G401.6 (cell line): ENCODE measurements at regions not wholly inside any gene's neighbourhood (a gene's known extent, or its start where the extent isn't known, plus 50 kb on each side); places are given as distances from the start of the nearest gene placed in this dataset.
"Not testable (repeated sequence)": the region's sequence is repeated elsewhere in the genome, so short reads cannot be mapped to it uniquely, and the experiment has no call there.

Experiments used
- FAIRE-seq: peaks from 2 replicates; lab custom pipeline; 2012; peaks lifted over from hg19 to GRCh38; lab: Jason Lieb, UNC

GRCh38 chr14:40365305-40365704 is 933.1 kb upstream of the FBXO33 start:
- FAIRE-seq, result no peak

DNA sequence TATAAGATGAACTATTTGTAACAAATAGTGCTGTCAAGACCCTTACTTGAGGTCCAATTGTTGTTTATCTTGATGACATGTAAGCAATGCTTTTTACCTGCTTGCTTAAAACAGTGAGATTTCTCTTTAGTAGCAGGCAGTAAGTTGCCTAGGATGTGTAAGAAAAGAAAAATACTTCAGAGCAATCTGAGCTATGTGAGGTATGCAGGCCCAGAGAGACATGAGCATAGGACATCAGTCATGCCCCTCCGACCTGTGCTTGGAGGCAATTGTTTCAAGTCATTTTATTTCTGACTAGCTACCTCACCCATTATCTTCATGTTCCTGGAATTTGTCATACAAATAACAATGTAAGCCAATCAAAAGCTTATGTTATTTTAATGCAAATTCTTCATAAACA is 930.6 kb upstream of the FBXO33 start:
- no peak for FAIRE-seq

GRCh38 chr14:40354754-40355153 is 922.5 kb upstream of the FBXO33 start:
- FAIRE-seq, result no peak

DNA sequence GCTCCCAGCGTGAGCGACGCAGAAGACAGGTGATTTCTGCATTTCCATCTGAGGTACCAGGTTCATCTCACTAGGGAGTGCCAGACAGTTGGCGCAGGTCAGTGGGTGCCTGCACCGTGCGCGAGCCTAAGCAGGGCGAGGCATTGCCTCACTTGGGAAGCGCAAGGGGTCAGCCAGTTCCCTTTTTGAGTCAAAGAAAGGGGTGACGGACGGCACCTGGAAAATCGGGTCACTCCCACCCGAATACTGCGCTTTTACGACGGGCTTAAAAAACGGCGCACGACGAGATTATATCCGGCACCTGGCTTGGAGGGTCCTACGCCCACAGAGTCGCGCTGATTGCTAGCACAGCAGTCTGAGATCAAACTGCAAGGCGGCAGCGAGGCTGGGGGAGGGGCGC is 915.9 kb upstream of the FBXO33 start:
- FAIRE-seq, result not testable (repeated sequence)

DNA sequence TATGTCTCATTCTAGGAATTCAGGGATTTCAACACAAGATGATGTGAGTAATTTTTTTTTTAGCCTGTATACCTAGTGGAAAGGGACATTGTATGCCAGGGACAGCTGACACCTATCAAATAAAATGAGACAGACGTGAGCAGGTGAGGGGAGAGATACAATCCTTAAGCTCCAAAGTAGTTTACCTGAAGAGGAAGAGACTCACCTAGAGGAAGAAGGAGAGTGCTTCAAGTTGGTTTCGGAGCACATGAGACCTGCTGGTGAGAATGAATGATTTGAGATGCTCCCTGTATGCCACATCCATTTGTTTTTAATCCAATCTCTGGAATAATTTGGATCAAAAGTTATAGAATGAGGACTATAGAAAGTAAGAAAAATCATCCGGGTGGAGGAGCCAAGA is 915.4 kb upstream of the FBXO33 start:
- FAIRE-seq, result no peak

GRCh38 chr14:40346275-40346674 is 914.0 kb upstream of the FBXO33 start:
- no peak for FAIRE-seq

GRCh38 chr14:40345334-40345733 is 913.1 kb upstream of the FBXO33 start:
- FAIRE-seq, result no peak

- no peak for FAIRE-seq
Measured at GRCh38 chr14:40340708-40341107, 908.5 kb upstream of the FBXO33 start.

GRCh38 chr14:40336846-40337245 is 904.6 kb upstream of the FBXO33 start:
- FAIRE-seq, result no peak

GRCh38 chr14:40326519-40326918 is 894.3 kb upstream of the FBXO33 start:
- FAIRE-seq, result not testable (repeated sequence)

- no peak for FAIRE-seq
Measured at GRCh38 chr14:40318211-40318719, 886.0 kb upstream of the FBXO33 start.

- FAIRE-seq, result no peak
Measured at GRCh38 chr14:40317690-40318089, 885.5 kb upstream of the FBXO33 start.

- no peak for FAIRE-seq
Measured at GRCh38 chr14:40312296-40312695, 880.1 kb upstream of the FBXO33 start.

DNA sequence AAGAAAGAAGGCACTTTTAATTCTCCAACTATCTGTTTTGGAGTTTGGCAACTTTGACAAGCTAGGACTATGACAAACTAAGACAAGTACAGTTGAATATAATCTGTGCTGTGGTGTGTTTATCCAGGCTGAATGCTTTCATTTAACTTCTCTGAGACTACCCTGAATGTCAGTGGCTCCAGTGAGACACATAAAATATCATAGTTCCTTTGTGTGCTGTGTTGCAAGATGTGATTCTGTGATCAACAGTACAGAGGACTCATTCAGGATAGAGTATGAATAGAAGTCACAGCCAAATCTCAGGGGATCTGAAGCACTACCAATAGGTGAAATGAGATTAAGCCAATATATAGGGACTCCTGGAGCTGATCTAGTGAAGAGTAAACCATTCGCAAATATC is 876.9 kb upstream of the FBXO33 start:
- FAIRE-seq, result no peak

- FAIRE-seq, result no peak
Measured at GRCh38 chr14:40308240-40308639, 876.0 kb upstream of the FBXO33 start.

DNA sequence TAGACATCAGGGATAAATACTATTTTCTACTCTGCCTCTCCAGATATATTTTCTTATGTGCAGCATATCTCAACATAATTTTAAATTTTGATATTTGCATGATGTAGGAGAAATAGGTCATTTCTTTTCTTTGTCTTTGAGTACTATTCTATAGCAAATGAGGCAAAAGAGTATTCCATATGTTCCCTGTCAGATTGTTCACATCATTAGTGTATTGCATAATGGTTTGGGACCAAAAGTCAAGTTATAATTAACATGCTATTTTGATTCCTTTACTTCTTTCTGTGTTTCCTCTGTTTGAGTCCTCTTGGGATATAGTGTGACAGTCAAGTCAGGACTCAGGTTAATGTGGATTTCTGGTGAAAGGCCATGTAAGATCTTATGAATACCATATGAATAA is 864.6 kb upstream of the FBXO33 start:
- no peak for FAIRE-seq

DNA sequence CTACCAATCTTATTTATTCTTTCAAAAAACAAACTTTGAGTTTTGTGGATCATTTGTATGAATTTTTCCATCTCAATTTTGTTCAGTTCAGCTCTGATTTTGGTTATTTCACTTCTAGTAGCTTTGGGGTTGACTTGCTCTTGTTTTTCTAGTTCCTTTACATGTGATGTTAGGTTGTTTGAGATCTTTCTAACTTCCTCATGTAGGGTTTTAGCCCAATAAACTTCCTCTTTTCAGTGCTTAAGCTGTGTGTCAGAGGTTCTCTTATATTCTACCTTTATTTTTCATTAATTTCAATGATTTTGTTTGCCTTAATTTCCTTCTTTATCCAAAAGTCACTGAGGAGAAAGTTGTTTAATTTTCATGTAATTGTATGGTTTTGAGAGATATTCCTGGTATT is 860.4 kb upstream of the FBXO33 start:
- no peak for FAIRE-seq

DNA sequence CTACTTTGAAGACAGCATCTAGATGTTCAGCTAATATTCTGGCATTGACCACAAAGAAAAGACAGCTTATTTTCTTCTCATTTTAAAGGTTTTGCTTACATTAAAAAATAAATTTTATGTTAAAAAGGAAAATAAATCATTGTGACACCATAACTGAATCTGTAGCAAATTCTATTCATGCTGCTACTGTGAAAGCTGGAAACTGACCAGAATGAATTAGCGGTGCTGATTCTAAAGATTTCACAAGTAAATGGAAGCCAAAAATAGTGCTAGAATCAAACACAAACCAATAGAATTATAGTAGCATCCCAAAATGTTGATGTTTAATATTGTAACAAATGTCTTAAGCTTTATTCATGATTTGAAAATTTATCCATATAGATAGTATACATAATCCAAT is 850.0 kb upstream of the FBXO33 start:
- no peak for FAIRE-seq

- no peak for FAIRE-seq
Measured at GRCh38 chr14:40280652-40281051, 848.4 kb upstream of the FBXO33 start.

DNA sequence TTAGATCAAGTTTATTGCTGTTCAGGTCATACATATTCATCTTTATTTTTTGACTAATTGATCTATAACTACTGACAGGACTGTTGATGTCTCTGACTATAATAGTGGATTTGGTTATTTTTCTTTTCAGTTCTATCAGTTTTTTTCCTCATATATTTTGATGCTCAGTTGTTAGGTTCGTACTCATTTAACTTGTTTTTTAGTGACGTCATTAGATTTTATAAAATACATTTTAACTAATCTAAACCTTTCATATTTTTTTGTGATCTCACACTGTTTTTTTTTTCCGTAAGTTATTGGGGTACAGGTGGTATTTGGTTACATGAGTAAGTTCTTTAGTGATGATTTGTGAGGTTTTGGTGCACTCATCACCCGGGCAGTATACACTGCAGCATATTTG is 841.2 kb upstream of the FBXO33 start:
- FAIRE-seq, result no peak

- no peak for FAIRE-seq
Measured at GRCh38 chr14:40271480-40271879, 839.2 kb upstream of the FBXO33 start.

DNA sequence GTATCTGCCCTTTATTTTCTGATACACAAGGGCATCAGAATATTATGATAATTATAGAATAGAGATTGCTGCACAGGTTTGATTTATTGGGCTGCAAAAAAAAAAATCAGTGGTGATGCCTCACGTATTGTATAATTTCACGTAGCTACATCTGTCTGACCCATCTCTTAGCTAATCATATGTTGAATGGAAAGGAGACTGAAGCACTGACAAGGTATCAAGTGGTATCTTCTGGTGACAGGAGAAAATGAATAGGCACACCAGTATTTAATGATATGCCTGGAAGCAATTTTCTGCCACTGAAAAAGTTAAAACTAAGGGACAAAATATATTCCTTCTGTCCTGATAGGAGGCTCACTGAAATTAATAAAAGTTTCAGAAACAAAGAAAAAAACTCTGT is 837.2 kb upstream of the FBXO33 start:
- no peak for FAIRE-seq

DNA sequence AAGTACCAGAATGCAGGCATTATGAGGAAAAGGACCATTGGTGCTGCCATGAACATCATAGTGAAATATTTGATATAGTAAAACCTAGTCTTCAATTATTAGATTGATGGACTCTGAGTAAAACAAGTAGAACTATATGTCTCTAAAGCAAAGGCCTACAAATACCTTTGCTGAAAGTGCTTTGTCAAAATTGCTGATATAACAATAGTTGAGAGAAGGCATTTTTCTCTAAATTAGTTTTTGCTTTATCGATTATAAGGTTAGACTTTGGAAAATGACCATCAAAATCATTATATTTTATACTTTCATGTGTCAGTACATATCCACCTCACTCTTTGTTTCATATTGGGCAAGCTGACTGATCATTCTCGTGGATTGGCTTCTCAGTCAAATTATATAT is 836.0 kb upstream of the FBXO33 start:
- FAIRE-seq, result no peak

- FAIRE-seq, result no peak
Measured at GRCh38 chr14:40265096-40265495, 832.9 kb upstream of the FBXO33 start.

- no peak for FAIRE-seq
Measured at GRCh38 chr14:40252817-40253447, 820.7 kb upstream of the FBXO33 start.
